H1 (cell line): ENCODE measurements at regions not wholly inside any gene's neighbourhood (a gene's known extent, or its start where the extent isn't known, plus 50 kb on each side); places are given as distances from the start of the nearest gene placed in this dataset.

Experiments
- CTCF ChIA-PET: fragments of 300-600 bp; sonication (Branson Sonifier 250); formaldehyde crosslinking; loops from one replicate; lab custom pipeline; 2021; ENCODE audit not compliant: partially characterized antibody; lab: Charles Lee
- POLR2A ChIA-PET: fragments of 300-600 bp; sonication (Branson Sonifier 250); formaldehyde crosslinking; loops from one replicate; lab custom pipeline; 2021; ENCODE audit warnings: inconsistent platforms; ENCODE audit not compliant: partially characterized antibody; lab: Charles Lee
- DNase-seq, 2 experiments: peaks; one replicate each; pipeline versions ENCODE4 v3.0.0 to v3.0.0-alpha.2; 2010 to 2022; ENCODE audit warnings: low spot score in 2 of 2, low read depth in 1 of 2, mixed read lengths in 1 of 2
- FAIRE-seq: peaks from 2 replicates; lab custom pipeline; 2011; peaks lifted over from hg19 to GRCh38; lab: Jason Lieb, UNC
- H2AFZ ChIP-seq: 2 replicates; pipeline ENCODE4 v1.8.1; 2012; ENCODE audit warnings: low read length, inconsistent platforms
- H2AK5ac ChIP-seq: 2 replicates; pipeline ENCODE4 v1.6.1; 2013; ENCODE audit warnings: low read depth, low read length
- H2BK120ac ChIP-seq: replicated peaks from 2 replicates; pipeline ENCODE3; 2013; ENCODE audit warnings: low read depth, low read length, inconsistent platforms
- H2BK12ac ChIP-seq: 2 replicates; pipeline ENCODE4 v1.6.1; 2013; ENCODE audit warnings: low read depth, low read length
- H2BK15ac ChIP-seq: 2 replicates; pipeline ENCODE4 v1.6.1; 2013; ENCODE audit warnings: low read length
- H2BK20ac ChIP-seq: 2 replicates; pipeline ENCODE4 v1.6.1; 2013; ENCODE audit warnings: low read length
- H2BK5ac ChIP-seq: 2 replicates; pipeline ENCODE4 v1.6.1; 2013; ENCODE audit warnings: low read depth, low read length
- H3K14ac ChIP-seq: 2 replicates; pipeline ENCODE4 v1.6.1; 2013; ENCODE audit warnings: inconsistent platforms; ENCODE audit not compliant: insufficient read length
- H3K18ac ChIP-seq: 2 replicates; pipeline ENCODE4 v1.6.1; 2013; ENCODE audit warnings: low read length; ENCODE audit errors: extremely low read depth
- H3K23ac ChIP-seq: 2 replicates; pipeline ENCODE4 v1.6.1; 2013; ENCODE audit warnings: inconsistent platforms; ENCODE audit not compliant: insufficient read length
- H3K23me2 ChIP-seq: 2 replicates; pipeline ENCODE4 v1.6.1; 2013; ENCODE audit warnings: low read depth, low read length
- H3K27ac ChIP-seq: 2 replicates; pipeline ENCODE4 v1.6.1; 2011; ENCODE audit warnings: low read depth, low read length, inconsistent platforms
- H3K27me3 ChIP-seq, 4 experiments: replicated peaks in 1 of 4; 1 replicate in 1 of 4; 2 replicates in 3 of 4; pipeline versions ENCODE4 v1.6.1 to v1.8.1; 2011 to 2013; ENCODE audit warnings: low read length in 3 of 4, mild to moderate bottlenecking in 3 of 4, inconsistent platforms in 2 of 4, mixed read lengths in 2 of 4, moderate library complexity in 1 of 4; ENCODE audit not compliant: control insufficient read depth in 3 of 4, insufficient read depth in 3 of 4; ENCODE audit errors: extremely low read depth in 1 of 4
- H3K36me3 ChIP-seq, 4 experiments: 2 replicates each; pipeline versions ENCODE4 v1.6.1 to v1.8.1; 2011 to 2013; ENCODE audit warnings: mild to moderate bottlenecking in 4 of 4, low read length in 3 of 4, moderate library complexity in 2 of 4, control low read depth in 1 of 4, inconsistent platforms in 1 of 4; ENCODE audit not compliant: insufficient read depth in 4 of 4, control insufficient read depth in 2 of 4
- H3K4ac ChIP-seq: replicated peaks from 2 replicates; pipeline ENCODE3; 2013; ENCODE audit warnings: low read length, low read depth, mixed read lengths, inconsistent platforms; ENCODE audit not compliant: insufficient read length
- H3K4me1 ChIP-seq, 4 experiments: replicated peaks in 1 of 4; 1 replicate in 1 of 4; 2 replicates in 3 of 4; pipeline versions ENCODE4 v1.6.1 to v1.8.1; 2011 to 2013; ENCODE audit warnings: low read length in 3 of 4, inconsistent platforms in 2 of 4, mixed read lengths in 1 of 4; ENCODE audit not compliant: insufficient read depth in 4 of 4, control insufficient read depth in 3 of 4
- H3K4me2 ChIP-seq, 2 experiments: 2 replicates each; pipeline versions ENCODE4 v1.6.1 to v1.8.1; 2011 to 2013; ENCODE audit warnings: low read depth in 2 of 2, low read length in 2 of 2, control low read depth in 1 of 2, inconsistent platforms in 1 of 2, mild to moderate bottlenecking in 1 of 2; ENCODE audit not compliant: insufficient read depth in 1 of 2
- H3K4me3 ChIP-seq, 4 experiments: fragments of 200-600, 300-600 bp in 1 of 4; sonication (generic), shearing (Covaris generic), sonication (Bioruptor Twin) in 1 of 4; 2 replicates each; pipeline versions ENCODE4 v1.5.1 to v1.8.1; 2011 to 2016; ENCODE audit warnings: low read length in 4 of 4, low read depth in 3 of 4, control low read depth in 2 of 4, inconsistent platforms in 2 of 4, mild to moderate bottlenecking in 2 of 4, mixed read lengths in 1 of 4, moderate library complexity in 1 of 4; ENCODE audit not compliant: insufficient read depth in 2 of 4; ENCODE audit errors: extremely low read depth in 1 of 4
- H3K56ac ChIP-seq: replicated peaks from 2 replicates; pipeline ENCODE3; 2013; ENCODE audit warnings: low read depth, mild to moderate bottlenecking, mixed read lengths, low read length, inconsistent platforms; ENCODE audit not compliant: insufficient read length
- H3K79me1 ChIP-seq: 2 replicates; pipeline ENCODE4 v1.6.1; 2013; ENCODE audit warnings: low read depth, low read length, control low read depth
- H3K79me2 ChIP-seq, 2 experiments: 2 replicates each; pipeline versions ENCODE4 v1.6.1 to v1.8.1; 2012 to 2013; ENCODE audit warnings: low read length in 2 of 2, mild to moderate bottlenecking in 2 of 2, inconsistent platforms in 1 of 2; ENCODE audit not compliant: insufficient read depth in 2 of 2, control insufficient read depth in 1 of 2
- H3K9ac ChIP-seq, 4 experiments: replicated peaks in 1 of 4; 1 replicate in 1 of 4; 2 replicates in 3 of 4; pipeline versions ENCODE4 v1.6.1 to v1.8.1; 2011 to 2013; ENCODE audit warnings: low read depth in 3 of 4, low read length in 3 of 4, control low read depth in 2 of 4, mild to moderate bottlenecking in 2 of 4, moderate library complexity in 2 of 4, inconsistent platforms in 1 of 4; ENCODE audit errors: extremely low read depth in 1 of 4
- H3K9me3 ChIP-seq, 2 experiments: 2 replicates each; pipeline versions ENCODE4 v1.6.1 to v1.8.1; 2012 to 2013; ENCODE audit warnings: mild to moderate bottlenecking in 2 of 2, moderate library complexity in 2 of 2, control low read depth in 1 of 2, inconsistent platforms in 1 of 2, low read depth in 1 of 2, low read length in 1 of 2, mixed read lengths in 1 of 2; ENCODE audit not compliant: insufficient read depth in 2 of 2
- H4K20me1 ChIP-seq, 2 experiments: replicated peaks in 1 of 2; 2 replicates each; pipeline versions ENCODE3 to v1.8.1; 2011 to 2013; ENCODE audit warnings: inconsistent platforms in 2 of 2, low read length in 2 of 2, mild to moderate bottlenecking in 1 of 2; ENCODE audit not compliant: insufficient read depth in 2 of 2, control insufficient read depth in 1 of 2
- H4K5ac ChIP-seq: 2 replicates; pipeline ENCODE4 v1.6.1; 2013; ENCODE audit warnings: low read length, low read depth, mixed read lengths, inconsistent platforms; ENCODE audit not compliant: insufficient read length
- H4K8ac ChIP-seq: 2 replicates; pipeline ENCODE4 v1.8.0; 2013; ENCODE audit warnings: mild to moderate bottlenecking, moderate library complexity, low read length, inconsistent platforms; ENCODE audit not compliant: insufficient read depth; ENCODE audit errors: extremely low read depth
- H4K91ac ChIP-seq: replicated peaks from 2 replicates; pipeline ENCODE3; 2013; ENCODE audit warnings: low read length, mixed read lengths, inconsistent platforms; ENCODE audit not compliant: insufficient read length
- GABPA ChIP-seq: IDR thresholded peaks from 2 replicates; pipeline ENCODE4 v1.6.1; 2011; ENCODE audit warnings: mild to moderate bottlenecking, low read length, moderate library complexity, borderline replicate concordance; ENCODE audit not compliant: insufficient read depth
- SRF ChIP-seq: IDR thresholded peaks from 2 replicates; pipeline ENCODE4 v1.6.1; 2011; ENCODE audit warnings: mild to moderate bottlenecking, low read depth, low read length, moderate library complexity
- WGBS, 2 experiments: shearing (Covaris generic) in 1 of 2; methylation state at CpG; one replicate each; pipeline versions ENCODE4 v1.1.6 to v1.1.7; 2013 to 2015; ENCODE audit warnings: low lambda C conversion rate in 2 of 2, mixed read lengths in 2 of 2, inconsistent platforms in 1 of 2, low coverage in 1 of 2, missing lambda C conversion rate in 1 of 2; ENCODE audit not compliant: insufficient replicate concordance in 2 of 2, insufficient coverage in 1 of 2, insufficient read length in 1 of 2; ENCODE audit errors: extremely low coverage in 1 of 2, missing lambda C conversion rate in 1 of 2; 5-methylcytosine and 5-hydroxymethylcytosine counted together

DNA sequence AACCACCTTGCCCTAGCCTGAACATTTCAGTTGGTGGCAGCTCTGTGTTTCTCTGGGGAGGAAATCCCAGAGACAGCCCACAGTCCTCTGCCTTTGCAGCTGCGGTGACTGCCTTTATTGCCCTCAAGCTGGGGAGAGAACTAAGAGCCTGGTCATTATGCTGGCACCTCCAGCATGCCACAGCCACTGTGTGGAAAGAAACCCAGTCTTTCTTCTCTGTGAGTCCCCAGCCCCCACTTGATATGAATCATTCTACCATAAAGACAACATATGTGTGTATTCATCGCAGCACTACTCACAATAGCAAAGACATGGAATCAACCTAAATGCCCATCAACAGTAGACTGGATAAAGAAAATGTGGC, 82.3 kb upstream of the RNF217 start:
- no peak for FAIRE-seq
- no peak overlapping the region for H3K4me3 ChIP-seq
- H2AFZ ChIP-seq, result no peak overlapping the region; the same call in 1 of the 2 replicates
- H3K9ac ChIP-seq, result no peak overlapping the region
- H3K14ac ChIP-seq, result no peak overlapping the region
- H2BK20ac ChIP-seq, result no peak overlapping the region
- H2AK5ac ChIP-seq, result no peak overlapping the region
- 97% methylated on average over 2 of the region's 2 CpGs; no CpG with 5 or more reads in 1 of the 2 experiments for WGBS, 2 experiments
- H3K27me3 ChIP-seq, result no peaks in the 10 kb centered on the region
- no peak overlapping the region for H4K8ac ChIP-seq
- ChIA-PET POLR2A (no interaction called here), CTCF (interaction anchor here (1.0 to 2.3 kb wide), 5 partner anchors 9 to 313 kb away, joined by 3 to 7 read pairs (median 4); partner anchors contain the start of gene TPD52L1)
- no peak overlapping the region for H3K27ac ChIP-seq
- H3K79me1 ChIP-seq, result no peaks in the 10 kb centered on the region
- no peak overlapping the region for H4K5ac ChIP-seq
- no peak overlapping the region for H2BK5ac ChIP-seq
- no peak overlapping the region for H2BK120ac ChIP-seq
- H3K4ac ChIP-seq, result no peak overlapping the region
- H3K36me3 ChIP-seq, result no peaks in the 10 kb centered on the region
- no peak for TF ChIP-seq SRF
- TF ChIP-seq GABPA, result no peak
- peaks cover 0 to 5% (median 0%) of the 10 kb centered on the region in 4 experiments; a peak in 2 of 7 replicates for H3K4me1 ChIP-seq
- H3K23me2 ChIP-seq, result no peaks in the 10 kb centered on the region
- no peak overlapping the region for H3K56ac ChIP-seq
- no peaks in the 10 kb centered on the region for H3K9me3 ChIP-seq
- no peaks in the 10 kb centered on the region for H3K79me2 ChIP-seq
- H3K18ac ChIP-seq, result no peak overlapping the region
- no peaks in the 10 kb centered on the region for H4K20me1 ChIP-seq
- no peak overlapping the region for H3K23ac ChIP-seq
- H4K91ac ChIP-seq, result no peak overlapping the region
- DNase-seq, result no peak
- H3K4me2 ChIP-seq, result no peak overlapping the region
- H2BK12ac ChIP-seq, result no peak overlapping the region
- no peak overlapping the region for H2BK15ac ChIP-seq
